ENCODE measurements at regions not wholly inside any gene's neighbourhood (a gene's known extent, or its start where the extent isn't known, plus 50 kb on each side); places are given as distances from the start of the nearest gene placed in this dataset.
A peak's percentile ranks its signal among the peaks of the same experiment; 100 is the strongest.

GRCh38 chr4:125808022-125808421, 493.3 kb downstream of the FAT4 start:
- no peak for DNase-seq (ENCODE audit: low spot score)

GRCh38 chr4:125808570-125808969, 493.8 kb downstream of the FAT4 start:
- no peak for DNase-seq (ENCODE audit: low spot score)

GRCh38 chr4:125811892-125812291, 497.1 kb downstream of the FAT4 start:
- no peak for DNase-seq (ENCODE audit: low spot score)

- DNase-seq (ENCODE audit: low spot score): no peak
Measured at GRCh38 chr4:125826801-125827695, 512.3 kb downstream of the FAT4 start.

- DNase-seq (ENCODE audit: low spot score): no peak
Measured at GRCh38 chr4:125827696-125828052, 512.9 kb downstream of the FAT4 start.

GRCh38 chr4:125828346-125828745, 513.6 kb downstream of the FAT4 start:
- DNase-seq (ENCODE audit: low spot score): no peak

- no peak for DNase-seq (ENCODE audit: low spot score)
Measured at GRCh38 chr4:125832161-125832560, 517.4 kb downstream of the FAT4 start.

- DNase-seq (ENCODE audit: low spot score): no peak
Measured at GRCh38 chr4:125836597-125837195, 521.9 kb downstream of the FAT4 start.

GRCh38 chr4:125837493-125838201, 522.9 kb downstream of the FAT4 start:
- no peak for DNase-seq (ENCODE audit: low spot score)

- no peak for DNase-seq (ENCODE audit: low spot score)
Measured at GRCh38 chr4:125838202-125838601, 523.4 kb downstream of the FAT4 start.

GRCh38 chr4:125838924-125839323, 524.2 kb downstream of the FAT4 start:
- DNase-seq (ENCODE audit: low spot score): peak; percentile 0

GRCh38 chr4:125843947-125844346, 529.2 kb downstream of the FAT4 start:
- DNase-seq (ENCODE audit: low spot score): no peak

GRCh38 chr4:125847518-125847917, 532.8 kb downstream of the FAT4 start:
- no peak for DNase-seq (ENCODE audit: low spot score)

GRCh38 chr4:125849869-125850268, 535.1 kb downstream of the FAT4 start:
- DNase-seq (ENCODE audit: low spot score): no peak

- no peak for DNase-seq (ENCODE audit: low spot score)
Measured at GRCh38 chr4:125891597-125892258, 577.0 kb downstream of the FAT4 start.

- no peak for DNase-seq (ENCODE audit: low spot score)
Measured at GRCh38 chr4:125904802-125905201, 590.0 kb downstream of the FAT4 start.

- no peak for DNase-seq (ENCODE audit: low spot score)
Measured at GRCh38 chr4:125911058-125911457, 596.3 kb downstream of the FAT4 start.

GRCh38 chr4:125911481-125911880, 596.7 kb downstream of the FAT4 start:
- no peak for DNase-seq (ENCODE audit: low spot score)

- no peak for DNase-seq (ENCODE audit: low spot score)
Measured at GRCh38 chr4:125917559-125917958, 602.8 kb downstream of the FAT4 start.

GRCh38 chr4:125928652-125929051, 613.9 kb downstream of the FAT4 start:
- DNase-seq (ENCODE audit: low spot score): no peak

GRCh38 chr4:125938541-125938940, 623.8 kb downstream of the FAT4 start:
- DNase-seq (ENCODE audit: low spot score): no peak

- no peak for DNase-seq (ENCODE audit: low spot score)
Measured at GRCh38 chr4:125940426-125940825, 625.7 kb downstream of the FAT4 start.

Data from RKO (cell line).